CD14-positive monocyte (primary cell): ENCODE measurements at regions not wholly inside any gene's neighbourhood (a gene's known extent, or its start where the extent isn't known, plus 50 kb on each side); places are given as distances from the start of the nearest gene placed in this dataset.

Experiments
- DNase-seq, 3 donors: peaks; one replicate each; pipeline ENCODE4 v3.0.0-alpha.2; 2011 to 2022
- H2AFZ ChIP-seq: 2 replicates; pipeline ENCODE4 v1.6.0; 2012; ENCODE audit warnings: mild to moderate bottlenecking, low read depth, low read length, inconsistent platforms; ENCODE audit not compliant: insufficient read depth, poor library complexity, severe bottlenecking
- H3K27ac ChIP-seq, 2 donors: 1 replicate in 1 of 2; 2 replicates in 1 of 2; pipeline ENCODE4 v1.5.1; 2012 to 2013; ENCODE audit warnings: low read length in 2 of 2, control low read depth in 1 of 2, inconsistent platforms in 1 of 2, low read depth in 1 of 2, mild to moderate bottlenecking in 1 of 2
- H3K27me3 ChIP-seq, 2 donors: one replicate each; pipeline versions ENCODE4 v1.6.0 to v1.6.1; 2011 to 2013; ENCODE audit warnings: low read length in 2 of 2; ENCODE audit not compliant: control insufficient read depth in 2 of 2, insufficient read depth in 2 of 2
- H3K36me3 ChIP-seq, 2 donors: replicated peaks in 1 of 2; 1 replicate in 1 of 2; 2 replicates in 1 of 2; pipeline versions ENCODE4 v1.5.1 to v1.6.1; 2012 to 2013; ENCODE audit warnings: low read length in 2 of 2, control low read depth in 1 of 2, inconsistent platforms in 1 of 2, mild to moderate bottlenecking in 1 of 2; ENCODE audit not compliant: insufficient read depth in 2 of 2, control insufficient read depth in 1 of 2
- H3K4me1 ChIP-seq, 2 donors: 1 replicate in 1 of 2; 2 replicates in 1 of 2; pipeline versions ENCODE4 v1.5.1 to v1.6.1; 2012 to 2013; ENCODE audit warnings: low read length in 2 of 2, control low read depth in 1 of 2, inconsistent platforms in 1 of 2, mild to moderate bottlenecking in 1 of 2, moderate library complexity in 1 of 2; ENCODE audit not compliant: insufficient read depth in 2 of 2, control insufficient read depth in 1 of 2
- H3K4me2 ChIP-seq: replicated peaks from 2 replicates; pipeline ENCODE3; 2012; ENCODE audit warnings: low read length, moderate library complexity, mild to moderate bottlenecking; ENCODE audit not compliant: poor library complexity, severe bottlenecking; ENCODE audit errors: extremely low read depth
- H3K4me3 ChIP-seq, 3 experiments: fragments of 200-600 bp in 1 of 3; sonication (generic) in 1 of 3; replicated peaks in 1 of 3; 1 replicate in 2 of 3; 2 replicates in 1 of 3; pipeline ENCODE4 v1.5.1; 2011 to 2013; ENCODE audit warnings: low read length in 3 of 3, mild to moderate bottlenecking in 3 of 3, control low read depth in 2 of 3, low read depth in 2 of 3, inconsistent platforms in 1 of 3, moderate library complexity in 1 of 3
- H3K79me2 ChIP-seq: 2 replicates; pipeline ENCODE4 v1.6.0; 2012; ENCODE audit warnings: mild to moderate bottlenecking, control low read depth, inconsistent platforms, low read length, moderate library complexity; ENCODE audit not compliant: insufficient read depth
- H3K9ac ChIP-seq: 2 replicates; pipeline ENCODE4 v1.6.0; 2017; ENCODE audit warnings: low read length, mild to moderate bottlenecking; ENCODE audit not compliant: insufficient read depth, poor library complexity, severe bottlenecking
- H3K9me3 ChIP-seq, 2 donors: replicated peaks in 1 of 2; 1 replicate in 1 of 2; 2 replicates in 1 of 2; pipeline versions ENCODE4 v1.5.1 to v1.6.1; 2012 to 2013; ENCODE audit warnings: low read length in 2 of 2, control low read depth in 1 of 2; ENCODE audit not compliant: control insufficient read depth in 1 of 2, insufficient read depth in 1 of 2
- H4K20me1 ChIP-seq: 2 replicates; pipeline ENCODE4 v1.6.0; 2012; ENCODE audit warnings: mild to moderate bottlenecking, low read length, control low read depth, moderate library complexity; ENCODE audit not compliant: insufficient read depth
- H3K27ac Mint-ChIP-seq, 7 donors: one replicate each; pipeline ENCODE4 v1.8.0; 2020; ENCODE audit warnings: mild to moderate bottlenecking in 7 of 7, mixed read lengths in 7 of 7, moderate library complexity in 6 of 7, inconsistent platforms in 2 of 7
- H3K27me3 Mint-ChIP-seq, 3 donors: one replicate each; pipeline ENCODE4 v1.8.0; 2021 to 2022; ENCODE audit warnings: low read depth in 3 of 3, mild to moderate bottlenecking in 3 of 3, mixed read lengths in 3 of 3, moderate library complexity in 3 of 3, inconsistent platforms in 1 of 3
- H3K36me3 Mint-ChIP-seq, 2 donors: one replicate each; pipeline ENCODE4 v1.8.0; 2020; ENCODE audit warnings: mixed read lengths in 2 of 2, inconsistent platforms in 1 of 2, mild to moderate bottlenecking in 1 of 2
- H3K4me1 Mint-ChIP-seq: one replicate; pipeline ENCODE4 v1.8.0; 2020; ENCODE audit warnings: mild to moderate bottlenecking, mixed read lengths
- H3K4me3 Mint-ChIP-seq, 2 donors: one replicate each; pipeline ENCODE4 v1.8.0; 2020; ENCODE audit warnings: mild to moderate bottlenecking in 2 of 2, mixed read lengths in 2 of 2, moderate library complexity in 1 of 2
- H3K9me3 Mint-ChIP-seq, 7 donors: one replicate each; pipeline ENCODE4 v1.8.0; 2020 to 2022; ENCODE audit warnings: mixed read lengths in 7 of 7, mild to moderate bottlenecking in 6 of 7, moderate library complexity in 6 of 7, inconsistent platforms in 2 of 7
- CTCF ChIP-seq: fragments of 200-600 bp; IDR thresholded peaks from one replicate; pipeline ENCODE4 v1.8.0; 2022; ENCODE audit warnings: antibody characterized with exemption, mild to moderate bottlenecking
- WGBS: methylation state at CpG from one replicate; pipeline ENCODE4 v1.1.5; 2013; ENCODE audit warnings: missing lambda C conversion rate; ENCODE audit not compliant: insufficient coverage; 5-methylcytosine and 5-hydroxymethylcytosine counted together
- intact Hi-C, 2 donors: fragments of 100-400 bp; cut with micrococcal nuclease; formaldehyde crosslinking; loops; one replicate each; pipeline versions ENCODE4 v1.15.0 to v1.15.1; 2023

GRCh38 chr20:55158446-55158845 lies 683.1 kb downstream of the DOK5 start:
- no peak for TF ChIP-seq CTCF
- H3K27ac Mint-ChIP-seq, result no peak overlapping the region
- no peaks in the 10 kb centered on the region for H3K27me3 ChIP-seq
- intact Hi-C loops, result no loop called here
- H4K20me1 ChIP-seq, result no peaks in the 10 kb centered on the region
- H3K27ac ChIP-seq, result no peak overlapping the region
- no peak overlapping the region for H3K9ac ChIP-seq
- no peak overlapping the region for H3K4me3 ChIP-seq
- peaks cover 0 to 15% (median 6%) of the 10 kb centered on the region in 7 donors for H3K9me3 Mint-ChIP-seq
- no peaks in the 10 kb centered on the region for H3K79me2 ChIP-seq
- no peaks in the 10 kb centered on the region for H3K36me3 ChIP-seq
- no peaks in the 10 kb centered on the region for H3K4me1 Mint-ChIP-seq
- no peak overlapping the region for H3K4me2 ChIP-seq
- peaks cover 0 to 1% (median 0%) of the 10 kb centered on the region in 3 donors for H3K27me3 Mint-ChIP-seq
- peaks cover 5 to 8% of the 10 kb centered on the region in 2 donors for H3K9me3 ChIP-seq
- no peak for DNase-seq
- H2AFZ ChIP-seq, result no peak overlapping the region
- H3K4me1 ChIP-seq, result no peaks in the 10 kb centered on the region
- 86% methylated on average over 1 of the region's 2 CpGs for WGBS
- no peaks in the 10 kb centered on the region for H3K36me3 Mint-ChIP-seq
- no peak overlapping the region for H3K4me3 Mint-ChIP-seq

GRCh38 chr20:55155360-55155759 lies 680.0 kb downstream of the DOK5 start:
- no peaks in the 10 kb centered on the region for H3K4me1 ChIP-seq
- no peak overlapping the region for H3K9ac ChIP-seq
- Mint-ChIP-seq H3K4me3 (no peak overlapping the region), H3K4me1 (no peaks in the 10 kb centered on the region), H3K9me3 (peaks cover 0 to 19% (median 6%) of the 10 kb centered on the region in 7 donors), H3K36me3 (no peaks in the 10 kb centered on the region), H3K27me3 (peaks cover 0 to 2% (median 1%) of the 10 kb centered on the region in 3 donors), H3K27ac (peak overlapping the region in 1 of 7 donors; percentile 6)
- no peaks in the 10 kb centered on the region for H3K36me3 ChIP-seq
- no peak overlapping the region for H3K4me3 ChIP-seq
- peaks cover 5 to 8% of the 10 kb centered on the region in 2 donors for H3K9me3 ChIP-seq
- no peaks in the 10 kb centered on the region for H3K27me3 ChIP-seq
- H3K27ac ChIP-seq, result no peak overlapping the region
- H3K79me2 ChIP-seq, result no peaks in the 10 kb centered on the region
- intact Hi-C loops, result no loop called here
- DNase-seq, result no peak
- no peaks in the 10 kb centered on the region for H4K20me1 ChIP-seq
- TF ChIP-seq CTCF, result no peak
- H3K4me2 ChIP-seq, result no peak overlapping the region
- H2AFZ ChIP-seq, result no peak overlapping the region
